PC-3 (cell line): ENCODE measurements at regions not wholly inside any gene's neighbourhood (a gene's known extent, or its start where the extent isn't known, plus 50 kb on each side); places are given as distances from the start of the nearest gene placed in this dataset.
A peak's percentile ranks its signal among the peaks of the same experiment; 100 is the strongest.
"Not testable (repeated sequence)": the region's sequence is repeated elsewhere in the genome, so short reads cannot be mapped to it uniquely, and the experiment has no call there.

ENCODE experiments used
- ATAC-seq: fragments of 200-7000 bp; cut with Tn5 transposase; 2 replicates; pipeline ENCODE4 v1.9.1; 2020; ENCODE audit warnings: mild to moderate bottlenecking, moderate library complexity
- BruUV-seq: library from RNA; stranded (reverse); fragments of 400-500 nt; replicated peaks from 2 replicates; lab custom pipeline; 2021; lab: Mats Ljungman, UMichigan
- CTCF ChIA-PET: fragments of 300-600 bp; sonication (Branson Sonifier 250); formaldehyde crosslinking; loops from one replicate; lab custom pipeline; 2022; ENCODE audit warnings: antibody characterized with exemption; lab: Charles Lee
- POLR2A ChIA-PET: fragments of 300-600 bp; sonication (Branson Sonifier 250); formaldehyde crosslinking; loops from one replicate; lab custom pipeline; 2022; ENCODE audit warnings: antibody characterized with exemption; ENCODE audit not compliant: unreplicated experiment; lab: Charles Lee
- DNase-seq: peaks from one replicate; pipeline ENCODE4 v3.0.0-alpha.2; 2015
- H2AFZ ChIP-seq: fragments of 300-600 bp; sonication (generic); 2 replicates; pipeline ENCODE4 v1.6.0; 2016; ENCODE audit warnings: antibody characterized with exemption, low read length
- H3F3A ChIP-seq: fragments of 300-600 bp; sonication (generic); one replicate; pipeline ENCODE4 v1.6.0; 2017; ENCODE audit warnings: antibody characterized with exemption, low read length, control low read depth, mild to moderate bottlenecking; ENCODE audit not compliant: unreplicated experiment
- H3K27ac ChIP-seq: fragments of 300-600 bp; sonication (generic); 2 replicates; pipeline ENCODE4 v1.5.1; 2016; ENCODE audit warnings: mild to moderate bottlenecking, low read length
- H3K27me3 ChIP-seq: fragments of 300-600 bp; sonication (generic); 2 replicates; pipeline ENCODE4 v1.6.1; 2016; ENCODE audit warnings: low read length, mixed read lengths
- H3K36me3 ChIP-seq: fragments of 300-600 bp; sonication (generic); 2 replicates; pipeline ENCODE4 v1.6.1; 2016; ENCODE audit warnings: low read depth, mixed run types, low read length, mixed read lengths
- H3K4me1 ChIP-seq: fragments of 300-600 bp; sonication (generic); 2 replicates; pipeline ENCODE4 v1.5.1; 2016; ENCODE audit warnings: low read length; ENCODE audit not compliant: insufficient read depth
- H3K4me2 ChIP-seq: fragments of 300-600 bp; sonication (generic); 2 replicates; pipeline ENCODE4 v1.6.0; 2016; ENCODE audit warnings: low read length
- H3K4me3 ChIP-seq: fragments of 300-600 bp; sonication (generic); 2 replicates; pipeline ENCODE4 v1.5.1; 2016; ENCODE audit warnings: mild to moderate bottlenecking, low read length, mixed read lengths
- H3K79me2 ChIP-seq: fragments of 300-600 bp; sonication (generic); 2 replicates; pipeline ENCODE4 v1.6.1; 2017; ENCODE audit warnings: low read length, mixed read lengths
- H3K9ac ChIP-seq: fragments of 300-600 bp; sonication (generic); 2 replicates; pipeline ENCODE4 v1.6.0; 2016; ENCODE audit warnings: mild to moderate bottlenecking, low read length
- H3K9me2 ChIP-seq: fragments of 300-600 bp; sonication (generic); replicated peaks from 2 replicates; pipeline ENCODE4 v1.6.1; 2016; ENCODE audit warnings: mixed run types, low read length, mixed read lengths
- H3K9me3 ChIP-seq: fragments of 300-600 bp; sonication (generic); 2 replicates; pipeline ENCODE4 v1.6.1; 2016; ENCODE audit warnings: low read length, mixed read lengths
- H4K20me1 ChIP-seq: fragments of 300-600 bp; sonication (generic); 2 replicates; pipeline ENCODE4 v1.6.1; 2016; ENCODE audit warnings: low read length, mixed read lengths
- CTCF ChIP-seq: fragments of 300-600 bp; sonication (generic); conservative IDR thresholded peaks from 2 replicates; pipeline ENCODE4 v1.5.1; 2017; ENCODE audit warnings: antibody characterized with exemption, low read depth, mild to moderate bottlenecking, low read length
- EZH2 ChIP-seq: fragments of 300-600 bp; sonication (generic); IDR thresholded peaks from one replicate; pipeline ENCODE4 v1.6.1; 2017; ENCODE audit warnings: antibody characterized with exemption, mild to moderate bottlenecking, low read length; ENCODE audit not compliant: unreplicated experiment
- EZH2phosphoT487 ChIP-seq: fragments of 300-600 bp; sonication (generic); IDR thresholded peaks from 2 replicates; pipeline ENCODE4 v1.6.1; 2018; ENCODE audit warnings: mild to moderate bottlenecking, antibody characterized with exemption, low read length, borderline replicate concordance
- intact Hi-C: fragments of 100-400 bp; cut with micrococcal nuclease; formaldehyde crosslinking; loops from 2 replicates; pipeline ENCODE4 v1.9.0; 2023

- intact Hi-C loops, result no loop called here
- Histone ChIP-seq H3F3A (no peaks in the 10 kb centered on the region), H3K27ac (no peak overlapping the region), H3K79me2 (no peaks in the 10 kb centered on the region), H3K9ac (no peak overlapping the region), H3K4me1 (no peaks in the 10 kb centered on the region), H3K4me2 (no peak overlapping the region), H3K9me2 (no peaks in the 10 kb centered on the region), H3K9me3 (no peaks in the 10 kb centered on the region), H4K20me1 (no peaks in the 10 kb centered on the region), H2AFZ (no peak overlapping the region), H3K36me3 (no peaks in the 10 kb centered on the region), H3K4me3 (no peak overlapping the region), H3K27me3 (peaks cover 28% of the 10 kb centered on the region)
- ChIA-PET CTCF (no interaction called here), POLR2A (no interaction called here)
- ATAC-seq (no peak), DNase-seq (no peak)
- no TSS peak for BruUV-seq
- no peak for TF ChIP-seq CTCF
- TF ChIP-seq EZH2phosphoT487, result no peak
- TF ChIP-seq EZH2, result no peak
Observed at GRCh38 chr4:94139931-94140612, 67.6 kb upstream of the SMARCAD1 start.

- H3K4me2 ChIP-seq, result no peak overlapping the region
- TF ChIP-seq EZH2phosphoT487 (no peak), CTCF (no peak), EZH2 (no peak)
- no TSS peak for BruUV-seq
- ATAC-seq (no peak), DNase-seq (no peak)
- no peaks in the 10 kb centered on the region for H3K4me1 ChIP-seq
- no peaks in the 10 kb centered on the region for H3F3A ChIP-seq
- H2AFZ ChIP-seq, result no peak overlapping the region
- H3K27ac ChIP-seq, result no peak overlapping the region
- H3K9me3 ChIP-seq, result no peaks in the 10 kb centered on the region
- H3K79me2 ChIP-seq, result no peaks in the 10 kb centered on the region
- no peak overlapping the region for H3K4me3 ChIP-seq
- no peak overlapping the region for H3K9ac ChIP-seq
- no peaks in the 10 kb centered on the region for H3K36me3 ChIP-seq
- H3K9me2 ChIP-seq, result no peaks in the 10 kb centered on the region
- peaks cover 28% of the 10 kb centered on the region for H3K27me3 ChIP-seq
- CTCF ChIA-PET, result no interaction called here
- POLR2A ChIA-PET, result no interaction called here
- intact Hi-C loops, result no loop called here
- no peaks in the 10 kb centered on the region for H4K20me1 ChIP-seq
Observed at GRCh38 chr4:94141001-94141400, 66.7 kb upstream of the SMARCAD1 start.

GRCh38 chr4:94148052-94148451 is 59.6 kb upstream of the SMARCAD1 start:
- H3K4me3 ChIP-seq, result 0 out of 2 replicates have a peak overlapping the region, but pooled peaks have one; percentile 38
- DNase-seq, result peak; percentile 39
- H3K9me2 ChIP-seq, H3K27ac ChIP-seq, H3K9ac ChIP-seq, H3K27me3 ChIP-seq, H3F3A ChIP-seq, CTCF ChIA-PET, intact Hi-C loops, H3K79me2 ChIP-seq, H3K36me3 ChIP-seq, H4K20me1 ChIP-seq, H3K4me1 ChIP-seq, ATAC-seq, H3K9me3 ChIP-seq, BruUV-seq: not testable (repeated sequence)
- peak overlapping the region; percentile 30; the same call in 1 of the 2 replicates for H2AFZ ChIP-seq
- H3K4me2 ChIP-seq, result peak overlapping the region; percentile 70
- POLR2A ChIA-PET, result interaction anchor here (0.6 kb wide), 1 partner anchor 58 kb away, joined by 3 read pairs; no protein-coding TSS in a partner anchor
